OCI-LY7 (cell line): ENCODE measurements at regions not wholly inside any gene's neighbourhood (a gene's known extent, or its start where the extent isn't known, plus 50 kb on each side); places are given as distances from the start of the nearest gene placed in this dataset.

ENCODE experiments used
- BruUV-seq: library from RNA; stranded (reverse); fragments of 400-500 nt; replicated peaks from 2 replicates; lab custom pipeline; 2021; lab: Mats Ljungman, UMichigan
- CTCF ChIA-PET: fragments of 300-600 bp; sonication (Branson Sonifier 250); formaldehyde crosslinking; loops from one replicate; lab custom pipeline; 2022; ENCODE audit warnings: antibody characterized with exemption; ENCODE audit not compliant: unreplicated experiment; lab: Charles Lee
- POLR2A ChIA-PET: fragments of 300-600 bp; sonication (Branson Sonifier 250); formaldehyde crosslinking; loops from one replicate; lab custom pipeline; 2022; ENCODE audit warnings: antibody characterized with exemption; lab: Charles Lee
- DNase-seq: peaks from one replicate; pipeline ENCODE4 v3.0.0-alpha.2; 2015; ENCODE audit warnings: low spot score
- H2AFZ ChIP-seq: fragments of 200-600 bp; sonication (generic), shearing (Covaris generic); 2 replicates; pipeline ENCODE4 v1.6.1; 2014; ENCODE audit warnings: mild to moderate bottlenecking, antibody characterized with exemption, low read length, moderate library complexity
- H3K27ac ChIP-seq: fragments of 200-600 bp; sonication (generic); 2 replicates; pipeline ENCODE4 v1.5.1; 2014; ENCODE audit warnings: mixed run types, low read depth, mild to moderate bottlenecking, moderate library complexity, low read length, inconsistent platforms; ENCODE audit not compliant: poor library complexity, severe bottlenecking
- H3K36me3 ChIP-seq: fragments of 200-600 bp; sonication (generic); 2 replicates; pipeline ENCODE4 v1.6.1; 2014; ENCODE audit warnings: mild to moderate bottlenecking, antibody characterized with exemption, low read length, moderate library complexity, mixed read lengths; ENCODE audit not compliant: insufficient read depth
- H3K4me1 ChIP-seq: fragments of 200-600 bp; sonication (generic); 2 replicates; pipeline ENCODE4 v1.5.1; 2014; ENCODE audit warnings: mild to moderate bottlenecking, low read length; ENCODE audit not compliant: insufficient read depth, poor library complexity, severe bottlenecking
- H3K4me2 ChIP-seq: fragments of 200-600 bp; sonication (generic); 2 replicates; pipeline ENCODE4 v1.6.1; 2014; ENCODE audit warnings: mild to moderate bottlenecking, low read length
- H3K4me3 ChIP-seq: fragments of 200-600 bp; sonication (generic); 2 replicates; pipeline ENCODE4 v1.5.1; 2014; ENCODE audit warnings: mild to moderate bottlenecking, low read depth, low read length; ENCODE audit not compliant: poor library complexity, severe bottlenecking
- H3K79me2 ChIP-seq: fragments of 200-600 bp; sonication (generic); 2 replicates; pipeline ENCODE4 v1.6.1; 2016; ENCODE audit warnings: low read depth, mild to moderate bottlenecking, low read length, moderate library complexity, mixed read lengths; ENCODE audit not compliant: insufficient read depth
- H3K9me2 ChIP-seq: fragments of 200-600 bp; sonication (generic); 2 replicates; pipeline ENCODE4 v1.6.1; 2016; ENCODE audit warnings: mild to moderate bottlenecking, low read length, mixed read lengths; ENCODE audit not compliant: insufficient read depth
- H3K9me3 ChIP-seq: fragments of 200-600 bp; sonication (generic); 2 replicates; pipeline ENCODE4 v1.6.1; 2014; ENCODE audit warnings: mild to moderate bottlenecking, mixed run types, low read length, mixed read lengths
- H4K20me1 ChIP-seq: fragments of 200-600 bp; sonication (generic); 2 replicates; pipeline ENCODE4 v1.6.1; 2014; ENCODE audit warnings: mild to moderate bottlenecking, antibody characterized with exemption, low read length, moderate library complexity, mixed read lengths; ENCODE audit not compliant: insufficient read depth
- EZH2phosphoT487 ChIP-seq: fragments of 200-600 bp; sonication (generic); IDR thresholded peaks from 2 replicates; pipeline ENCODE4 v1.6.1; 2018; ENCODE audit warnings: low read depth, borderline replicate concordance, mild to moderate bottlenecking, mixed run types, antibody characterized with exemption, low read length, moderate library complexity, mixed read lengths
- intact Hi-C: fragments of 100-400 bp; cut with micrococcal nuclease; formaldehyde crosslinking; loops from one replicate; pipeline ENCODE4 v1.10.0; 2022; ENCODE audit not compliant: unreplicated experiment
- TF ChIP-seq, protein P1 (sequence below): fragments of 200-600 bp; sonication (generic); conservative IDR thresholded peaks from 2 replicates; pipeline ENCODE4 v1.5.1; 2014; ENCODE audit warnings: mild to moderate bottlenecking, antibody characterized with exemption, low read length, moderate library complexity, mixed read lengths

DNA sequence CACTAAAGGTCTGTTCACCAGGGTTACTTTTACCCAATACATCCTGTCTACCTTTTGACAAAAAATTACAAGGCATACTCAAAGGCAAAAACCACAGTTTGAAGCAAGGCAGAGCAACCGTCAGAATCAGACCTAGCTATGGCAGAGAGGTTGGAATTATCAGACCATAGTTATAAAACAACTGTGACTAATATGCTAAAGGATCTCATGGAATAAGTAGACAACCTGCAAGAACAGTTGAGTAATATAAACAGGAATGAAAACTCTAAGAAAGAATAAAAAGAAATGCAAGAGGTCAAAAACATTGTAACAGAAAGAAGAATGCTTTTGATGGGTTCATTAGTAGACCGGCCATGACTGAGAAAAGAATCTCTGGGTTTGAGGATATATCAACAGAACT lies 318.8 kb upstream of the KCNH7 start:
- Histone ChIP-seq H3K4me2 (no peak overlapping the region), H2AFZ (no peak overlapping the region), H3K79me2 (no peaks in the 10 kb centered on the region), H4K20me1 (no peaks in the 10 kb centered on the region), H3K4me1 (no peaks in the 10 kb centered on the region), H3K36me3 (no peaks in the 10 kb centered on the region), H3K27ac (no peak overlapping the region), H3K9me3 (no peaks in the 10 kb centered on the region), H3K4me3 (no peak overlapping the region), H3K9me2 (no peaks in the 10 kb centered on the region)
- DNase-seq = no peak
- no TSS peak for BruUV-seq
- ChIA-PET POLR2A (interaction anchor here (0.7 kb wide), 1 partner anchor 49 kb away, joined by 3 read pairs; no protein-coding TSS in a partner anchor), CTCF (no interaction called here)
- intact Hi-C loops = no loop called here
- no peak for TF ChIP-seq EZH2phosphoT487
- TF ChIP-seq, protein P1, sequence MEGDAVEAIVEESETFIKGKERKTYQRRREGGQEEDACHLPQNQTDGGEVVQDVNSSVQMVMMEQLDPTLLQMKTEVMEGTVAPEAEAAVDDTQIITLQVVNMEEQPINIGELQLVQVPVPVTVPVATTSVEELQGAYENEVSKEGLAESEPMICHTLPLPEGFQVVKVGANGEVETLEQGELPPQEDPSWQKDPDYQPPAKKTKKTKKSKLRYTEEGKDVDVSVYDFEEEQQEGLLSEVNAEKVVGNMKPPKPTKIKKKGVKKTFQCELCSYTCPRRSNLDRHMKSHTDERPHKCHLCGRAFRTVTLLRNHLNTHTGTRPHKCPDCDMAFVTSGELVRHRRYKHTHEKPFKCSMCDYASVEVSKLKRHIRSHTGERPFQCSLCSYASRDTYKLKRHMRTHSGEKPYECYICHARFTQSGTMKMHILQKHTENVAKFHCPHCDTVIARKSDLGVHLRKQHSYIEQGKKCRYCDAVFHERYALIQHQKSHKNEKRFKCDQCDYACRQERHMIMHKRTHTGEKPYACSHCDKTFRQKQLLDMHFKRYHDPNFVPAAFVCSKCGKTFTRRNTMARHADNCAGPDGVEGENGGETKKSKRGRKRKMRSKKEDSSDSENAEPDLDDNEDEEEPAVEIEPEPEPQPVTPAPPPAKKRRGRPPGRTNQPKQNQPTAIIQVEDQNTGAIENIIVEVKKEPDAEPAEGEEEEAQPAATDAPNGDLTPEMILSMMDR = no peak

GRCh38 chr2:163155925-163156324 lies 317.4 kb upstream of the KCNH7 start:
- H3K4me3 ChIP-seq = no peak overlapping the region
- no peaks in the 10 kb centered on the region for H4K20me1 ChIP-seq
- no peak for DNase-seq
- no peaks in the 10 kb centered on the region for H3K9me3 ChIP-seq
- no peak overlapping the region for H2AFZ ChIP-seq
- no peaks in the 10 kb centered on the region for H3K36me3 ChIP-seq
- H3K4me2 ChIP-seq = no peak overlapping the region
- H3K79me2 ChIP-seq = no peaks in the 10 kb centered on the region
- no peak overlapping the region for H3K27ac ChIP-seq
- H3K9me2 ChIP-seq = no peaks in the 10 kb centered on the region
- no peaks in the 10 kb centered on the region for H3K4me1 ChIP-seq
- intact Hi-C loops = no loop called here
- POLR2A ChIA-PET = interaction anchor here (0.5 kb wide), 1 partner anchor 839 kb away, joined by 4 read pairs; no protein-coding TSS in a partner anchor
- no TSS peak for BruUV-seq
- CTCF ChIA-PET = no interaction called here
- TF ChIP-seq EZH2phosphoT487 = no peak
- TF ChIP-seq, protein P1 = no peak

DNA sequence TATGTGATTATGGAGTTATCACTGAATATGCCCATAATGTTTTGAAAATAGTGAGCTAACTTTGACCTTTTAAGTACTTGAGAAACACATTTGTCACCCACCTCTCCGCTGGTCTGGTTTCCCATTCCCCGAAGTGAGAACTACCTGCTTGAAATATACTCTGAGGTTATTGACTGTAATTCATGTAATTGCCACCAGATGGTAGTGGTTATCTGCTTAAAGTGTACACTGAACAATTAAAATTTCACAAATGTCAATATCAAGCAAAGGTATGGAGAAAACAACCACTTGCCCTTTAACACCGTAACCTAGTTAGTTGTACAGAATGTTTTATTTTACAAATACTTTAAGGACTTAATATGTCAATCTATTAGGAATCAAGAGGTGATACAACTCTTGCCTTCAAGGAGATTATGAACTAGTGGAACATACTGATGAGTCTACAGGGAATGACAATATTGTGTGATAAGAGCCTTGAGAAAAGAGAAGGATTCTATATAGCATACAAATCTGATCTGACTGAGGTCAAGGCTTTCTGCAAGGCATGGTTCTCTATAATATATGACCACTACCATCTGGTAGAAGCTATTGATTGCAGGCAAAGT lies 316.8 kb upstream of the KCNH7 start:
- Histone ChIP-seq H3K4me1 (no peaks in the 10 kb centered on the region), H3K79me2 (no peaks in the 10 kb centered on the region), H3K9me3 (no peaks in the 10 kb centered on the region), H2AFZ (no peak overlapping the region), H3K4me2 (no peak overlapping the region), H3K9me2 (no peaks in the 10 kb centered on the region), H3K27ac (no peak overlapping the region), H3K36me3 (no peaks in the 10 kb centered on the region), H4K20me1 (no peaks in the 10 kb centered on the region), H3K4me3 (no peak overlapping the region)
- ChIA-PET POLR2A (interaction anchor here (0.5 to 1.5 kb wide), 2 partner anchors 28 to 839 kb away, joined by 4 to 5 read pairs; no protein-coding TSS in a partner anchor), CTCF (no interaction called here)
- intact Hi-C loops = no loop called here
- TF ChIP-seq, protein P1 = peak; percentile 75
- TF ChIP-seq EZH2phosphoT487 = no peak
- DNase-seq = peak; percentile 29
- BruUV-seq = no TSS peak
